OCI-LY3 (cell line): ENCODE measurements at regions not wholly inside any gene's neighbourhood (a gene's known extent, or its start where the extent isn't known, plus 50 kb on each side); places are given as distances from the start of the nearest gene placed in this dataset.

Experiments
- CTCF ChIP-seq: fragments of 200-600, 300-600 bp; sonication (generic); IDR thresholded peaks from 2 replicates; pipeline ENCODE4 v1.5.1; 2014; ENCODE audit warnings: antibody characterized with exemption, low read length, low read depth
- EZH2phosphoT487 ChIP-seq: fragments of 200-600 bp; shearing (Covaris generic); IDR thresholded peaks from 2 replicates; pipeline ENCODE4 v1.6.1; 2018; ENCODE audit warnings: antibody characterized with exemption, mixed run types, low read depth

GRCh38 chr12:127536833-127537428 lies 730.0 kb upstream of the TMEM132C start:
- TF ChIP-seq CTCF (peak; percentile 12; the same call in 1 of the 2 replicates), EZH2phosphoT487 (no peak)
